BJ (cell line): ENCODE measurements at regions not wholly inside any gene's neighbourhood (a gene's known extent, or its start where the extent isn't known, plus 50 kb on each side); places are given as distances from the start of the nearest gene placed in this dataset.

Source experiments
- CTCF ChIA-PET: fragments of 350-600 bp; formaldehyde crosslinking; extraction: SDS; loops from one replicate; lab custom pipeline; 2021; ENCODE audit warnings: antibody characterized with exemption, inconsistent platforms; lab: Yijun Ruan, JAX
- POLR2A ChIA-PET: fragments of 300-600 bp; sonication (Branson Sonifier 250); formaldehyde crosslinking; extraction: SDS; loops from one replicate; lab custom pipeline; 2021; ENCODE audit warnings: antibody characterized with exemption; lab: Charles Lee
- DNase-seq: peaks from one replicate; pipeline ENCODE4 v3.0.0-alpha.2; 2011; ENCODE audit warnings: low read depth
- H3K27me3 ChIP-seq: 2 replicates; pipeline ENCODE4 v1.6.0; 2011; ENCODE audit warnings: low read length; ENCODE audit not compliant: control insufficient read depth, insufficient read depth
- H3K36me3 ChIP-seq: 2 replicates; pipeline ENCODE4 v1.5.1; 2011; ENCODE audit warnings: low read length; ENCODE audit not compliant: control insufficient read depth, insufficient read depth
- H3K4me3 ChIP-seq: 2 replicates; pipeline ENCODE4 v1.5.1; 2011; ENCODE audit warnings: low read depth, mild to moderate bottlenecking, control low read depth, low read length
- TF ChIP-seq, protein P1 (sequence below): IDR thresholded peaks from 2 replicates; pipeline ENCODE4 v1.5.1; 2011; ENCODE audit warnings: low read depth, mild to moderate bottlenecking, control low read depth, inconsistent platforms, low read length, moderate library complexity; ENCODE audit not compliant: insufficient read depth

DNA sequence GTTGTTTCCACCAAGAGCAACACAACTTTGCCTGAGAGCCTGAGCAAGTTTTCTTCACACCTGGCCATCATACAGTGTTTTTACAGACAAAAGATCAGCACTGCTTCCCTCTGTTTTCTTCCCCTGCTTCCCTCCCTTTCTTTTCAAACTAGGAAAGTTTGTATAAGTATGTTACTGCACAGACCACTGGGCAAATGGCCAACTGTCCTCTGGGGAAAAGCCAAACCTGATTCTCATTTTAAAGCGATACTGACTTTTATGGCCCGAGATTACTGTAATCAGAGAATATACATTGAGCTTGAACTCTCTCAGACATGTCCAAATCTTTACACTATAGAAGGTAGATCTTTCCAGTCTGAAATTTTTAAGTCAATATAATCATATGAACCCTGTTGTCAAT, 415.0 kb downstream of the NFIB start:
- no peak for DNase-seq
- Histone ChIP-seq H3K36me3 (no peaks in the 10 kb centered on the region), H3K4me3 (no peak overlapping the region), H3K27me3 (no peaks in the 10 kb centered on the region)
- CTCF ChIA-PET: no interaction called here
- POLR2A ChIA-PET: no interaction called here
- TF ChIP-seq, protein P1, sequence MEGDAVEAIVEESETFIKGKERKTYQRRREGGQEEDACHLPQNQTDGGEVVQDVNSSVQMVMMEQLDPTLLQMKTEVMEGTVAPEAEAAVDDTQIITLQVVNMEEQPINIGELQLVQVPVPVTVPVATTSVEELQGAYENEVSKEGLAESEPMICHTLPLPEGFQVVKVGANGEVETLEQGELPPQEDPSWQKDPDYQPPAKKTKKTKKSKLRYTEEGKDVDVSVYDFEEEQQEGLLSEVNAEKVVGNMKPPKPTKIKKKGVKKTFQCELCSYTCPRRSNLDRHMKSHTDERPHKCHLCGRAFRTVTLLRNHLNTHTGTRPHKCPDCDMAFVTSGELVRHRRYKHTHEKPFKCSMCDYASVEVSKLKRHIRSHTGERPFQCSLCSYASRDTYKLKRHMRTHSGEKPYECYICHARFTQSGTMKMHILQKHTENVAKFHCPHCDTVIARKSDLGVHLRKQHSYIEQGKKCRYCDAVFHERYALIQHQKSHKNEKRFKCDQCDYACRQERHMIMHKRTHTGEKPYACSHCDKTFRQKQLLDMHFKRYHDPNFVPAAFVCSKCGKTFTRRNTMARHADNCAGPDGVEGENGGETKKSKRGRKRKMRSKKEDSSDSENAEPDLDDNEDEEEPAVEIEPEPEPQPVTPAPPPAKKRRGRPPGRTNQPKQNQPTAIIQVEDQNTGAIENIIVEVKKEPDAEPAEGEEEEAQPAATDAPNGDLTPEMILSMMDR: no peak

DNA sequence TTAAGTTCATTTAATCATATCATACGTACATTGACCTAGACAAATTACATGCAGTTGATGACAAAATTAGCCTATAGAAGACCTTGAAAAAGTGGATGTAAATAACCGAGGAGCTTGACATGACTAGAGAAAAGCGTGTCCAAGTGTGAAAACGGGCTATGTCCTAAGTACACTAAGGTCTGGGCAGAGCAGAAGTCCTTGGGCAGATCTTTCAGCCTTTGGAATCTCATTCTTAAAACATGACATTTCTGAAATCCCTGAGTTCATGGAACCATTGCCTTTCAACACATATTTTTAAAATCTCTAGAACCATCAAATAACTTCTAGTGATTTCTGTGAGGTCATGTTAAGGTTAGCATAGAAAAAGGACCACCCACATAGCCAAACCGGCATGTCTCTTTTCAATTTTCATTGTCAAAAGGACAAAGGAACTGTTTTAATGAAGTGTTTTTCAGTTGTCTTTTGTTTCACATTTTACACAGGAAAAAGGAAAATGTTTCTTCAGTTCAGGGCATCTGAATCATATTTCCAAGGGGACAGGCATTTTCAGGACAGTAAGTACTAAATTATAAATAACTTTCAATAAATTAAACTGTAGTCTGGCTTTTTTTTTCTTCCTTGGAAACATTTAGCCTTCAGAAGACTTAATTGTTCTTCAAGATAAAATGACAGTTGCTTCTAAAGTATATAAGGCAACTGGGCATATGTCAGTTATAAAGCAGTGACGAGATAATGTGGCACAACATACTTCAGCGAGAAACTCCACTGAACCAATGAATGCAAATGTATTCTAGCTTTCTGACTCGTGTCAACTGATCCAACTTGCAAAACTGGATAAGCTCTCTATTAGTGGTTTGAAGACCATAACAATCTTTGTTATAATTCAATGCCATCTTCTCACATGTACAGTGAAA, 416.8 kb downstream of the NFIB start:
- TF ChIP-seq, protein P1: no peak
- no peaks in the 10 kb centered on the region for H3K36me3 ChIP-seq
- ChIA-PET POLR2A (no interaction called here), CTCF (no interaction called here)
- no peaks in the 10 kb centered on the region for H3K27me3 ChIP-seq
- no peak for DNase-seq
- H3K4me3 ChIP-seq: no peak overlapping the region

DNA sequence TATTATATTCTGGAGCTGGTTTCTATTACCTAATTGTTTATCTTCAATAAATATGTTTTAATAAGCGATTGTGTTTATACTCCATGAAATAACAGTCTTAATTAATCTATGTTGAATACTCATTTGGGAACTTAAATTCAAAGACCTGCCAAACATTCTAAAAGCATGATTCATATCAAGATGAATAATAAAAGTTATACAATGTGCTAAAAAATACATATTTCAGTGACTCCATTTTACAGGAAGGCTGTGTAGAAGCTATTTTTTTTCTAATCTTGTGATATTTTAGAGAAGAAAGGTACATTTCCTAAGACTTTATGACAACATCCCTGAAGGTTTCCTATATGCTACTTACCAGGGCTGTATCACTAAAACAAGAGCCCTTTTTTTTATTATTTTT, 417.9 kb downstream of the NFIB start:
- no peak for DNase-seq
- Histone ChIP-seq H3K36me3 (no peaks in the 10 kb centered on the region), H3K27me3 (no peaks in the 10 kb centered on the region), H3K4me3 (no peak overlapping the region)
- CTCF ChIA-PET: no interaction called here
- POLR2A ChIA-PET: no interaction called here
- TF ChIP-seq, protein P1: no peak

DNA sequence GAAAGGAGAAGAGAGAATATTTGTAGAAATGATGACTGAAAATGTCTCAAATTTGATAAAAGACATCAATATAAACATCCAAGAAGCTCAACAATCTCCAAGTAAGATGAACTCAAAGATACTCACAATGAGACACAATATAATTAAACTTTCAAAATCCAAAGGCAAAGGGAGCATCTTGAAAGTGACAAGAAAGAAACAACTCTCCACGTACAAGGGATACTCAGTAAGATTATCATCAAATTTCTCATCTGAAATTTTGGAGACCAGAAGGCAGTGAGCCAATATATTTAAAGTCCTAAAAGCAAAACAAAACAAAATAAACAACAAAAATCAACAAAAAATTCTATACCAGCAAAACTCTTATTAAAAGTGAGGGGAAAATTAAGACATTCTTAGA, 428.7 kb downstream of the NFIB start:
- Histone ChIP-seq H3K36me3 (no peaks in the 10 kb centered on the region), H3K4me3 (no peak overlapping the region), H3K27me3 (no peaks in the 10 kb centered on the region)
- no peak for DNase-seq
- ChIA-PET POLR2A (no interaction called here), CTCF (no interaction called here)
- TF ChIP-seq, protein P1: no peak

DNA sequence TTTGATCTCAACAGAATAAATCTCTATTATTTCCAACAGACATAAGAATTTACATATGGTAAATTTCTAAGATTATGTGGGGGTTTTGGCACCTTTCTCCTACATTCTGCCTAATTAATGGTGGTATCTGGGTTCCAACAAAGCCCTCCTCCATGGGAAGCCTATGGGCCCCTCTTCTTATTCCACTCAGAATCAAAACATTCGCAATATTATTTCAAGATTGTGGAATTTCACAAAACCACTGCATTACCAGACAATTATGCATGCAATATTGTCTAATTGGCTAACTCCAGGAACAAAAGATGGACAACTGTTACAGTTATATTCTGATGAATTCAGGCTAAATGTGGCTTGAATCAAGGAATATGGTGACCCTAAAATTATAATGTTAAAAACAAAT, 434.0 kb downstream of the NFIB start:
- Histone ChIP-seq H3K27me3 (no peaks in the 10 kb centered on the region), H3K4me3 (no peak overlapping the region), H3K36me3 (no peaks in the 10 kb centered on the region)
- ChIA-PET POLR2A (no interaction called here), CTCF (no interaction called here)
- no peak for DNase-seq
- TF ChIP-seq, protein P1: no peak
